ENCODE measurements at regions not wholly inside any gene's neighbourhood (a gene's known extent, or its start where the extent isn't known, plus 50 kb on each side); places are given as distances from the start of the nearest gene placed in this dataset.

DNA sequence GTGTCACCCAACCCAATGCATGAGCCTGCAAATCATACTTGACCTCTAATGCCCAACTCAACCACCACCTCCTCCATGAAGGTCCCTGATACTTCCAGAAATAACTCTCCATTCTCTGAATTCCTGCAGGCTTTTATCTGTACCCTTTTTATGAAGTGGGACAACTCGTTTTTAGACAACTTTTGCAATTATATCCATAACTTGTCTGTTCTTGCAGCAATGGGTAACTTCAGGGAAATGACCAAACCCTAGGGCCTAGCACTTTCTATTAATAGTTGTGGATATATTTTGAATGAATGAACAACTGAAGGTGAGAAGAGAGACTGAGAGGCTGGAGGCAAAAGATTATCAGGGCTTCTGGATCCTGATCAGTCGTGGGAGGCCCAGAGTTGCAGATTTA, 236.6 kb upstream of the MOCS1 start:
- no peak overlapping the region for H3K4me3 Mint-ChIP-seq (ENCODE audit: unreplicated experiment)
- no peak overlapping the region for H3K27ac Mint-ChIP-seq (ENCODE audit: unreplicated experiment)
- no peak for TF ChIP-seq EZH2 (IDR thresholded peaks at IDR 0.05; ENCODE audit: insufficient read depth, low read length)
- TF ChIP-seq, protein P1, sequence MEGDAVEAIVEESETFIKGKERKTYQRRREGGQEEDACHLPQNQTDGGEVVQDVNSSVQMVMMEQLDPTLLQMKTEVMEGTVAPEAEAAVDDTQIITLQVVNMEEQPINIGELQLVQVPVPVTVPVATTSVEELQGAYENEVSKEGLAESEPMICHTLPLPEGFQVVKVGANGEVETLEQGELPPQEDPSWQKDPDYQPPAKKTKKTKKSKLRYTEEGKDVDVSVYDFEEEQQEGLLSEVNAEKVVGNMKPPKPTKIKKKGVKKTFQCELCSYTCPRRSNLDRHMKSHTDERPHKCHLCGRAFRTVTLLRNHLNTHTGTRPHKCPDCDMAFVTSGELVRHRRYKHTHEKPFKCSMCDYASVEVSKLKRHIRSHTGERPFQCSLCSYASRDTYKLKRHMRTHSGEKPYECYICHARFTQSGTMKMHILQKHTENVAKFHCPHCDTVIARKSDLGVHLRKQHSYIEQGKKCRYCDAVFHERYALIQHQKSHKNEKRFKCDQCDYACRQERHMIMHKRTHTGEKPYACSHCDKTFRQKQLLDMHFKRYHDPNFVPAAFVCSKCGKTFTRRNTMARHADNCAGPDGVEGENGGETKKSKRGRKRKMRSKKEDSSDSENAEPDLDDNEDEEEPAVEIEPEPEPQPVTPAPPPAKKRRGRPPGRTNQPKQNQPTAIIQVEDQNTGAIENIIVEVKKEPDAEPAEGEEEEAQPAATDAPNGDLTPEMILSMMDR (IDR thresholded peaks at IDR 0.05; ENCODE audit: insufficient read depth, low read depth, low read length): no peak
- H3K9me3 Mint-ChIP-seq (ENCODE audit: unreplicated experiment): no peaks in the 10 kb centered on the region
- H3K4me1 ChIP-seq (ENCODE audit: insufficient read depth, low read length): no peaks in the 10 kb centered on the region
- H3K9me3 ChIP-seq (ENCODE audit: insufficient read depth, low read depth, low read length): peaks cover 4% of the 10 kb centered on the region
- no peak overlapping the region for H2AFZ ChIP-seq (ENCODE audit: low read depth, low read length)
- no peak overlapping the region for H3K4me3 ChIP-seq (ENCODE audit: insufficient read depth, low read depth, low read length)
- H3K27ac ChIP-seq (ENCODE audit: low read depth, low read length): no peak overlapping the region
- H3K36me3 Mint-ChIP-seq (ENCODE audit: low read depth, unreplicated experiment): no peaks in the 10 kb centered on the region
- no peaks in the 10 kb centered on the region for H3K79me2 ChIP-seq (ENCODE audit: insufficient read depth, low read length)
- H3K4me2 ChIP-seq (ENCODE audit: low read length): no peak overlapping the region
- H3K4me1 Mint-ChIP-seq (ENCODE audit: low read depth, unreplicated experiment): no peaks in the 10 kb centered on the region
- H3K27me3 Mint-ChIP-seq (ENCODE audit: low read depth, unreplicated experiment): peaks cover 29% of the 10 kb centered on the region
- no peak overlapping the region for H3K9ac ChIP-seq (ENCODE audit: low read length)
- H3K27me3 ChIP-seq (ENCODE audit: insufficient read depth, low read length): no peaks in the 10 kb centered on the region
- no peaks in the 10 kb centered on the region for H3K36me3 ChIP-seq (ENCODE audit: insufficient read depth, low read length)
- no peak for FAIRE-seq
- no peak for DNase-seq (ENCODE audit: low read depth)
- H4K20me1 ChIP-seq (ENCODE audit: insufficient read depth, low read length): no peaks in the 10 kb centered on the region

DNA sequence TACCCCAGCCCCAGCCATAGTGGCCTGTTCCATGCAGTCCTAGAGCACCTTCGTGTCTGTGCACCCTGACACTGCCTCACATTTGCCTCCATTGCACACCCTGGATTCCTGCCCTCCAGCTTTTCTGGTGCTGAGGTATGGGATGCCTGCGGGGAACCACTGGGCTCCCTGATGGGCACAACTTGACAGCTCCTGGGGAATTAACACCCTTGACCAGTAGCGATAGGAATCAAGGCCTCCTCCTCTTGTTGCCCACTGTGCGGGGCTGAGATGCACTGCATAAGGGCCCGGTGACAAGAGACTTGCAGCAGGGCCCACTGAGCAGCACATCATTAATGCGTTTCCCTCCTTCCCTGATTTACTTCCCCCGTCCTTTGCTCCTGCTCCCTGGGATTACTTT, 235.6 kb upstream of the MOCS1 start:
- H3K9me3 Mint-ChIP-seq (ENCODE audit: unreplicated experiment): no peaks in the 10 kb centered on the region
- H3K27ac ChIP-seq (ENCODE audit: low read depth, low read length): no peak overlapping the region
- no peak overlapping the region for H3K4me2 ChIP-seq (ENCODE audit: low read length)
- no peak overlapping the region for H2AFZ ChIP-seq (ENCODE audit: low read depth, low read length)
- H3K36me3 ChIP-seq (ENCODE audit: insufficient read depth, low read length): no peaks in the 10 kb centered on the region
- H3K9me3 ChIP-seq (ENCODE audit: insufficient read depth, low read depth, low read length): peaks cover 4% of the 10 kb centered on the region
- no peak overlapping the region for H3K9ac ChIP-seq (ENCODE audit: low read length)
- no peaks in the 10 kb centered on the region for H3K79me2 ChIP-seq (ENCODE audit: insufficient read depth, low read length)
- no peak for DNase-seq (ENCODE audit: low read depth)
- FAIRE-seq: no peak
- no peak overlapping the region for H3K27ac Mint-ChIP-seq (ENCODE audit: unreplicated experiment)
- H3K4me3 Mint-ChIP-seq (ENCODE audit: unreplicated experiment): no peak overlapping the region
- H3K4me1 ChIP-seq (ENCODE audit: insufficient read depth, low read length): no peaks in the 10 kb centered on the region
- H3K27me3 ChIP-seq (ENCODE audit: insufficient read depth, low read length): no peaks in the 10 kb centered on the region
- TF ChIP-seq, protein P1 (IDR thresholded peaks at IDR 0.05; ENCODE audit: insufficient read depth, low read depth, low read length): no peak
- no peak for TF ChIP-seq EZH2 (IDR thresholded peaks at IDR 0.05; ENCODE audit: insufficient read depth, low read length)
- no peaks in the 10 kb centered on the region for H3K36me3 Mint-ChIP-seq (ENCODE audit: low read depth, unreplicated experiment)
- no peaks in the 10 kb centered on the region for H4K20me1 ChIP-seq (ENCODE audit: insufficient read depth, low read length)
- no peaks in the 10 kb centered on the region for H3K4me1 Mint-ChIP-seq (ENCODE audit: low read depth, unreplicated experiment)
- no peak overlapping the region for H3K4me3 ChIP-seq (ENCODE audit: insufficient read depth, low read depth, low read length)
- peaks cover 29% of the 10 kb centered on the region for H3K27me3 Mint-ChIP-seq (ENCODE audit: low read depth, unreplicated experiment)

DNA sequence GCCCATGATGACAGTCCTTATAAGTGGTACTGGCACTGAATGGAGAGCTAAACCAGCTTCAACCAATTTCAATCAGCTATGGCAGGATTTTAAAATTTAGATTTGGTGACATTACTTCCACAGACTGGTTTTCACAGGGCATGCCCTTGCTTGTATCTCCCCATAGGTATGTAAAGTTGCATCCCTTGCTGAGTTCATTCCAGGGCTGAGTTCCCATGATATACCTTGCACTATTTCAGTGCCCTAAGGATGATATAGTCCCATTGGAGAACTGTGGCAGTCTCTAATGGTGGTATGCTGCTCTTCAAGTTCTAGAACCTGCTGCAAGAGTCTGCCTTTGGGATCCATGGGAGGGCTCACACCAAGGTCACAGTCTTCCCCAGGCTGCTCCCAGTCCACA, 232.7 kb upstream of the MOCS1 start:
- Mint-ChIP-seq H3K27ac (ENCODE audit: unreplicated experiment) (no peak overlapping the region), H3K27me3 (ENCODE audit: low read depth, unreplicated experiment) (peaks cover 20% of the 10 kb centered on the region), H3K4me3 (ENCODE audit: unreplicated experiment) (no peak overlapping the region), H3K9me3 (ENCODE audit: unreplicated experiment) (no peaks in the 10 kb centered on the region), H3K4me1 (ENCODE audit: low read depth, unreplicated experiment) (peaks cover 3% of the 10 kb centered on the region), H3K36me3 (ENCODE audit: low read depth, unreplicated experiment) (no peaks in the 10 kb centered on the region)
- no peak overlapping the region for H3K27ac ChIP-seq (ENCODE audit: low read depth, low read length)
- H3K4me2 ChIP-seq (ENCODE audit: low read length): no peak overlapping the region
- TF ChIP-seq, protein P1 (IDR thresholded peaks at IDR 0.05; ENCODE audit: insufficient read depth, low read depth, low read length): no peak
- no peak for TF ChIP-seq EZH2 (IDR thresholded peaks at IDR 0.05; ENCODE audit: insufficient read depth, low read length)
- H3K79me2 ChIP-seq (ENCODE audit: insufficient read depth, low read length): no peaks in the 10 kb centered on the region
- no peaks in the 10 kb centered on the region for H3K36me3 ChIP-seq (ENCODE audit: insufficient read depth, low read length)
- no peaks in the 10 kb centered on the region for H4K20me1 ChIP-seq (ENCODE audit: insufficient read depth, low read length)
- DNase-seq (ENCODE audit: low read depth) (no peak), FAIRE-seq (no peak)
- H3K9ac ChIP-seq (ENCODE audit: low read length): no peak overlapping the region
- no peaks in the 10 kb centered on the region for H3K27me3 ChIP-seq (ENCODE audit: insufficient read depth, low read length)
- H3K4me1 ChIP-seq (ENCODE audit: insufficient read depth, low read length): no peaks in the 10 kb centered on the region
- peaks cover 5% of the 10 kb centered on the region for H3K9me3 ChIP-seq (ENCODE audit: insufficient read depth, low read depth, low read length)
- no peak overlapping the region for H3K4me3 ChIP-seq (ENCODE audit: insufficient read depth, low read depth, low read length)
- no peak overlapping the region for H2AFZ ChIP-seq (ENCODE audit: low read depth, low read length)

Data from astrocyte (in vitro differentiated cells and primary cell).